ENCODE measurements at regions not wholly inside any gene's neighbourhood (a gene's known extent, or its start where the extent isn't known, plus 50 kb on each side); places are given as distances from the start of the nearest gene placed in this dataset.

GRCh38 chr3:88408097-88408496, 258.3 kb downstream of the C3orf38 start:
- no peak overlapping the region for H3K9ac ChIP-seq (ENCODE audit: low read length)
- no peaks in the 10 kb centered on the region for H3K79me2 ChIP-seq (replicated peaks; ENCODE audit: insufficient read depth, low read length)
- no peak overlapping the region for H3K4me3 ChIP-seq (ENCODE audit: low read length)
- no peak overlapping the region for H2AFZ ChIP-seq (ENCODE audit: low read depth, low read length)
- H3F3A ChIP-seq (ENCODE audit: insufficient read depth, low read length, poor library complexity, severe bottlenecking) = no peaks in the 10 kb centered on the region
- no peaks in the 10 kb centered on the region for H3K27me3 ChIP-seq (ENCODE audit: insufficient read depth, low read depth, low read length)
- no peaks in the 10 kb centered on the region for H3K9me3 ChIP-seq (ENCODE audit: low read length)
- no peaks in the 10 kb centered on the region for H3K9me2 ChIP-seq (ENCODE audit: insufficient read depth, low read length)
- H3K4me2 ChIP-seq (ENCODE audit: low read length) = no peak overlapping the region
- no peaks in the 10 kb centered on the region for H3K36me3 ChIP-seq (ENCODE audit: insufficient read depth, low read length)
- H4K20me1 ChIP-seq (ENCODE audit: insufficient read depth) = no peaks in the 10 kb centered on the region
- H3K27ac ChIP-seq (ENCODE audit: low read length) = no peak overlapping the region
- TF ChIP-seq CTCF (IDR thresholded peaks at IDR 0.05; ENCODE audit: poor library complexity, severe bottlenecking) = no peak
- no peak for TF ChIP-seq EP300 (conservative IDR thresholded peaks at IDR 0.05; ENCODE audit: poor library complexity, severe bottlenecking)
- no peak for TF ChIP-seq EZH2 (IDR thresholded peaks at IDR 0.05; ENCODE audit: borderline replicate concordance, insufficient read depth, low read length, poor library complexity, severe bottlenecking)
- no peak for TF ChIP-seq MXI1 (conservative IDR thresholded peaks at IDR 0.05; ENCODE audit: poor library complexity, severe bottlenecking)

- no peak overlapping the region for H3K27ac ChIP-seq (ENCODE audit: low read length)
- H4K20me1 ChIP-seq (ENCODE audit: insufficient read depth) = no peaks in the 10 kb centered on the region
- no peaks in the 10 kb centered on the region for H3K9me3 ChIP-seq (ENCODE audit: low read length)
- H3F3A ChIP-seq (ENCODE audit: insufficient read depth, low read length, poor library complexity, severe bottlenecking) = no peaks in the 10 kb centered on the region
- H3K79me2 ChIP-seq (replicated peaks; ENCODE audit: insufficient read depth, low read length) = no peaks in the 10 kb centered on the region
- no peak overlapping the region for H2AFZ ChIP-seq (ENCODE audit: low read depth, low read length)
- H3K9ac ChIP-seq (ENCODE audit: low read length) = no peak overlapping the region
- no peak overlapping the region for H3K4me2 ChIP-seq (ENCODE audit: low read length)
- no peak overlapping the region for H3K4me3 ChIP-seq (ENCODE audit: low read length)
- no peaks in the 10 kb centered on the region for H3K27me3 ChIP-seq (ENCODE audit: insufficient read depth, low read depth, low read length)
- no peaks in the 10 kb centered on the region for H3K9me2 ChIP-seq (ENCODE audit: insufficient read depth, low read length)
- TF ChIP-seq RAD21 (conservative IDR thresholded peaks at IDR 0.05) (no peak), SMC3 (conservative IDR thresholded peaks at IDR 0.05; ENCODE audit: poor library complexity) (no peak), MXI1 (conservative IDR thresholded peaks at IDR 0.05; ENCODE audit: poor library complexity, severe bottlenecking) (no peak), TAF1 (IDR thresholded peaks at IDR 0.05; ENCODE audit: low read depth) (no peak), CTCF (IDR thresholded peaks at IDR 0.05; ENCODE audit: poor library complexity, severe bottlenecking) (no peak)
- no peaks in the 10 kb centered on the region for H3K36me3 ChIP-seq (ENCODE audit: insufficient read depth, low read length)
Observed at GRCh38 chr3:88408935-88409334, 259.2 kb downstream of the C3orf38 start.

DNA sequence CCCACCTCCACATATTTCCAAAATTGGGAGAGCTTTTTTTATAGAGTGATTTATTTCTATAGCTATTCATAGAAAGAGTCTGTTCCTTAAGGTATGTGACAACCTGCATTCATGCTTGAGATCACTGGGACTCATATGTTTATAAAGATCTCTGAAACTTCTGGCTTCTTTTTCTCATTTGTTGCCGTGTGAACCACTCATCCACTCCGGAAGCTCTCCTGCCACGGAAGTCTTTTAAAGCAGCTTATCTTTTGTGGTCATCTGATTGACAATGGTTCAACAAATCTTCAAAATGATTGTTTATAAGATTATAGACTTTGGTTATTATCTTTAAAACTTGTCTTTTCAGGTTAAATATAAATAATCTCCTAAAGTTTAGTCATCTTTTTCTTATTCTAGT, 260.5 kb downstream of the C3orf38 start:
- Histone ChIP-seq H3K27ac (ENCODE audit: low read length) (no peak overlapping the region), H3K79me2 (replicated peaks; ENCODE audit: insufficient read depth, low read length) (no peaks in the 10 kb centered on the region), H3F3A (ENCODE audit: insufficient read depth, low read length, poor library complexity, severe bottlenecking) (no peaks in the 10 kb centered on the region), H3K9ac (ENCODE audit: low read length) (no peak overlapping the region), H3K4me2 (ENCODE audit: low read length) (no peak overlapping the region), H2AFZ (ENCODE audit: low read depth, low read length) (no peak overlapping the region), H4K20me1 (ENCODE audit: insufficient read depth) (no peaks in the 10 kb centered on the region), H3K9me2 (ENCODE audit: insufficient read depth, low read length) (no peaks in the 10 kb centered on the region), H3K27me3 (ENCODE audit: insufficient read depth, low read depth, low read length) (no peaks in the 10 kb centered on the region), H3K4me3 (ENCODE audit: low read length) (no peak overlapping the region), H3K9me3 (ENCODE audit: low read length) (no peaks in the 10 kb centered on the region), H3K36me3 (ENCODE audit: insufficient read depth, low read length) (no peaks in the 10 kb centered on the region)
- TF ChIP-seq EZH2 (IDR thresholded peaks at IDR 0.05; ENCODE audit: borderline replicate concordance, insufficient read depth, low read length, poor library complexity, severe bottlenecking) (no peak), REST (IDR thresholded peaks at IDR 0.05; ENCODE audit: borderline replicate concordance) (no peak), TAF1 (IDR thresholded peaks at IDR 0.05; ENCODE audit: low read depth) (no peak), POLR2AphosphoS5 (IDR thresholded peaks at IDR 0.05) (no peak), SMC3 (conservative IDR thresholded peaks at IDR 0.05; ENCODE audit: poor library complexity) (no peak), RAD21 (conservative IDR thresholded peaks at IDR 0.05) (no peak), CTCF (IDR thresholded peaks at IDR 0.05; ENCODE audit: poor library complexity, severe bottlenecking) (no peak), MXI1 (conservative IDR thresholded peaks at IDR 0.05; ENCODE audit: poor library complexity, severe bottlenecking) (no peak), EP300 (conservative IDR thresholded peaks at IDR 0.05; ENCODE audit: poor library complexity, severe bottlenecking) (no peak)

Measured in neural cell (in vitro differentiated cells).